HEK293 (cell line): ENCODE measurements at regions not wholly inside any gene's neighbourhood (a gene's known extent, or its start where the extent isn't known, plus 50 kb on each side); places are given as distances from the start of the nearest gene placed in this dataset.

Experiments used
- ATF2 ChIP-seq: fragments of 450-650 bp; formaldehyde crosslinking; IDR thresholded peaks from 2 replicates; pipeline ENCODE4 v1.5.1; 2016; ENCODE audit warnings: missing biosample characterization, missing genetic modification characterization, low read depth
- CTCF ChIP-seq: fragments of 450-650 bp; formaldehyde crosslinking; IDR thresholded peaks from 2 replicates; pipeline ENCODE4 v1.5.1; 2016; ENCODE audit warnings: missing biosample characterization, missing genetic modification characterization
- RBAK ChIP-seq: fragments of 450-650 bp; formaldehyde crosslinking; IDR thresholded peaks from 2 replicates; pipeline ENCODE4 v1.5.1; 2016; ENCODE audit warnings: missing biosample characterization, missing genetic modification characterization
- SP3 ChIP-seq: fragments of 450-650 bp; formaldehyde crosslinking; IDR thresholded peaks from 2 replicates; pipeline ENCODE4 v1.5.1; 2016; ENCODE audit warnings: missing biosample characterization, missing genetic modification characterization
- ZFP41 ChIP-seq: fragments of 450-650 bp; formaldehyde crosslinking; IDR thresholded peaks from 2 replicates; pipeline ENCODE4 v1.5.1; 2016; ENCODE audit warnings: missing biosample characterization, missing genetic modification characterization, borderline replicate concordance
- ZNF214 ChIP-seq: fragments of 450-650 bp; formaldehyde crosslinking; IDR thresholded peaks from 2 replicates; pipeline ENCODE4 v1.5.1; 2017; ENCODE audit warnings: missing biosample characterization, mild to moderate bottlenecking, missing genetic modification characterization, borderline replicate concordance
- ZNF221 ChIP-seq: fragments of 450-650 bp; formaldehyde crosslinking; IDR thresholded peaks from 2 replicates; pipeline ENCODE4 v1.5.1; 2017; ENCODE audit warnings: missing biosample characterization, missing genetic modification characterization, borderline replicate concordance
- ZNF639 ChIP-seq: fragments of 450-650 bp; formaldehyde crosslinking; IDR thresholded peaks from 2 replicates; pipeline ENCODE4 v1.5.1; 2016; ENCODE audit warnings: missing biosample characterization, missing genetic modification characterization
- ZNF747 ChIP-seq: fragments of 450-650 bp; formaldehyde crosslinking; IDR thresholded peaks from 2 replicates; pipeline ENCODE4 v1.5.1; 2016; ENCODE audit warnings: missing biosample characterization, missing genetic modification characterization
- ZNF791 ChIP-seq: fragments of 450-650 bp; formaldehyde crosslinking; IDR thresholded peaks from 2 replicates; pipeline ENCODE4 v1.5.1; 2016; ENCODE audit warnings: missing biosample characterization, missing genetic modification characterization
- TF ChIP-seq, protein P1 (sequence below): fragments of 450-650 bp; formaldehyde crosslinking; IDR thresholded peaks from 2 replicates; pipeline ENCODE4 v1.5.1; 2016; ENCODE audit warnings: missing biosample characterization, missing genetic modification characterization
- TF ChIP-seq, protein P2 (sequence below): fragments of 450-650 bp; formaldehyde crosslinking; IDR thresholded peaks from 2 replicates; pipeline ENCODE4 v1.5.1; 2016; ENCODE audit warnings: missing biosample characterization, missing genetic modification characterization
- TF ChIP-seq, protein P3 (sequence below): fragments of 450-650 bp; formaldehyde crosslinking; IDR thresholded peaks from 2 replicates; pipeline ENCODE4 v1.5.1; 2017; ENCODE audit warnings: missing biosample characterization, missing genetic modification characterization

GRCh38 chr17:65297916-65298315, 160.7 kb downstream of the RGS9 start:
- TF ChIP-seq ZNF221 (tag by site-specific recombination) (no peak), CTCF (tag by site-specific recombination) (no peak), ZNF214 (tag by site-specific recombination) (no peak), ZNF747 (tag by site-specific recombination) (no peak), ZFP41 (tag by site-specific recombination) (no peak), SP3 (no peak), ZNF791 (tag by site-specific recombination) (no peak), ATF2 (tag by site-specific recombination) (no peak), RBAK (tag by site-specific recombination) (no peak), ZNF639 (tag by site-specific recombination) (no peak)
- TF ChIP-seq, protein P1, sequence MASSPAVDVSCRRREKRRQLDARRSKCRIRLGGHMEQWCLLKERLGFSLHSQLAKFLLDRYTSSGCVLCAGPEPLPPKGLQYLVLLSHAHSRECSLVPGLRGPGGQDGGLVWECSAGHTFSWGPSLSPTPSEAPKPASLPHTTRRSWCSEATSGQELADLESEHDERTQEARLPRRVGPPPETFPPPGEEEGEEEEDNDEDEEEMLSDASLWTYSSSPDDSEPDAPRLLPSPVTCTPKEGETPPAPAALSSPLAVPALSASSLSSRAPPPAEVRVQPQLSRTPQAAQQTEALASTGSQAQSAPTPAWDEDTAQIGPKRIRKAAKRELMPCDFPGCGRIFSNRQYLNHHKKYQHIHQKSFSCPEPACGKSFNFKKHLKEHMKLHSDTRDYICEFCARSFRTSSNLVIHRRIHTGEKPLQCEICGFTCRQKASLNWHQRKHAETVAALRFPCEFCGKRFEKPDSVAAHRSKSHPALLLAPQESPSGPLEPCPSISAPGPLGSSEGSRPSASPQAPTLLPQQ = no peak
- TF ChIP-seq, protein P2, sequence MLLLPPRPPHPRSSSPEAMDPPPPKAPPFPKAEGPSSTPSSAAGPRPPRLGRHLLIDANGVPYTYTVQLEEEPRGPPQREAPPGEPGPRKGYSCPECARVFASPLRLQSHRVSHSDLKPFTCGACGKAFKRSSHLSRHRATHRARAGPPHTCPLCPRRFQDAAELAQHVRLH (tag by site-specific recombination) = no peak
- TF ChIP-seq, protein P3, sequence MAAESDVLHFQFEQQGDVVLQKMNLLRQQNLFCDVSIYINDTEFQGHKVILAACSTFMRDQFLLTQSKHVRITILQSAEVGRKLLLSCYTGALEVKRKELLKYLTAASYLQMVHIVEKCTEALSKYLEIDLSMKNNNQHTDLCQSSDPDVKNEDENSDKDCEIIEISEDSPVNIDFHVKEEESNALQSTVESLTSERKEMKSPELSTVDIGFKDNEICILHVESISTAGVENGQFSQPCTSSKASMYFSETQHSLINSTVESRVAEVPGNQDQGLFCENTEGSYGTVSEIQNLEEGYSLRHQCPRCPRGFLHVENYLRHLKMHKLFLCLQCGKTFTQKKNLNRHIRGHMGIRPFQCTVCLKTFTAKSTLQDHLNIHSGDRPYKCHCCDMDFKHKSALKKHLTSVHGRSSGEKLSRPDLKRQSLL (tag by site-specific recombination) = no peak
